ENCODE measurements at regions not wholly inside any gene's neighbourhood (a gene's known extent, or its start where the extent isn't known, plus 50 kb on each side); places are given as distances from the start of the nearest gene placed in this dataset.

- no peak for TF ChIP-seq CTCF (IDR thresholded peaks at IDR 0.05)
- no peak for TF ChIP-seq POLR2A (IDR thresholded peaks at IDR 0.05)
- TF ChIP-seq EP300 (IDR thresholded peaks at IDR 0.05): no peak
Observed at GRCh38 chr14:94987409-94987808, 169.9 kb downstream of the DICER1 start.
